Hypothalamus (tissue), 51 donors: ENCODE measurements at regions not wholly inside any gene's neighbourhood (a gene's known extent, or its start where the extent isn't known, plus 50 kb on each side); places are given as distances from the start of the nearest gene placed in this dataset.

Experiments used
- DNase-seq, 51 donors: peaks; one replicate each; lab custom pipeline; 2025; lab: John Stamatoyannopoulos, UW

DNA sequence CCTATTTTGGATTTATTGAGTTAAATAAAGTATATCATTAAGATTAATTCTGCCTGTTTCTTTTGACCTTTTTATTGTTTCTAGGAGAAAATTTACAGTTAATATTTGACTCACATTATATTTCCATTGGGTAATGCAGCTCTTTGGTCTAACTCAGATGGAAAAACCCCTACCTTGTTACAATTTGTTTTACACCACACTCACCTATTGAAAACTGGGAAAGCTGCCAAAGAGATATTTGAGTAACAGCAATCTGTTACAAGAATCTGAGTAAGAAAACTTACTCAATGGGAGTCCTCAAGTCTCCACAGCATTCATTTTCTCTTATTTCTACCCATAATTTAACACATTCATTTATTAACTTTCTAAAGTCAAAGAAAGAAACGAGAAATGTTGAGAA, 108.0 kb upstream of the TLL1 start:
- no peak for DNase-seq

DNA sequence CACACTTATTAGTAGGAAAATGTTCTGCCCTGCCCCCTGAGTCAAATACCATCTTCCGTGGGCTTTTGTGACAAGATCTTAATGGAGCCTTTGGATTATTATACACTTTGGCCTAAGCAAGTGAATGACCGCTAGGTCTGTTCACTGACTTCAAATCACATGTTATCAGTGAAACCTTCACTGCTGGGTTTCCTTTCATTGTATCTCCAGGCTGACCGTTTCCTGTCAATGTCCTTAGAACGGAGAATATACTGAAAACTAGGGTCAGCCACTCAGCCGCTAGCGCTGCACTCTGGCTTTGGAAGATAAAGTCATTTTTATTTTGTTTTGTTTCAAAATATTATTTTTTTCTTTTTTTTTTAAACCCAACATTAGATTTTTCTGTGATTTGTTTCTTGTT, 107.0 kb upstream of the TLL1 start:
- no peak for DNase-seq

- DNase-seq: no peak
These were observed 106.1 kb upstream of the TLL1 start for GRCh38 chr4:165766976-165767375.

- no peak for DNase-seq
These were observed 105.4 kb upstream of the TLL1 start for GRCh38 chr4:165767671-165768070.

- DNase-seq: no peak
These were observed 104.8 kb upstream of the TLL1 start for GRCh38 chr4:165768281-165768680.

- DNase-seq: no peak
These were observed 98.7 kb upstream of the TLL1 start for GRCh38 chr4:165774326-165774725.

- DNase-seq: no peak
These were observed 92.9 kb upstream of the TLL1 start for GRCh38 chr4:165779950-165780670.

DNA sequence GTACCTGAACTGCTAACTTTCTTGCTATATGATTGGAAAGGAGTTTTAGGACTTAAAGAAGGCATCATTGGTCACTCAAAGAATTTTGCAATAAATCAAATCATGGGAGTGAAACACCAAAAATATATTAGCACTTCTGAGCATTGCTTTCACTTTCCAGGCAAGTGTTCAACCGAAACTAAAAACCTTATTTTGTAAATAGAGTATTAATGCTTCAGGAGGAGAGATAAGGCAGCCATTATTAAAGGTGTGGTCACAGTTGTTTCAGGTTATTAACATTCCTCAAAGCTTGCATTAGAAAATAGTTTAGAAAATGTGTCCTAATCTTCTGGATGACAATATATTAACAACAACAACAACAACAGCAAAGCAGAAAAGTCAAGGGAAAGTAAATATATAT, 92.3 kb upstream of the TLL1 start:
- DNase-seq: no peak

DNA sequence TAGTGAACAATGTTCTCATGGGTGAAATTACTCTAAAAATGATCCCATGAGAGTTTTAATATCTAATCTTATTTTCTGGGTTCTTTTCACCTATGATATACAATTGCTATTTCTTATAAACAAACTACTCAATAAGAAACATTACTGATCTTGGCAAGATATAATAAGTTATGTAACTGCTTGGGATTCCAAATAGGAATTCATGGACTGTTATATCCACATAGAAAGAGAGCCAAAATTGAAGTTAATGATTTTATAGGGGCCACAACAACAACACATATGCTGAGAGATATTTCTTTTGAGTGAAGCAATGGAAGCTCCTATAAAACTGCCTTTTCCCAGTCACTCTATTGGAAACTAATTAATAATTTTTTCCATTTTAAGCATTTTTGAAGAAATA, 90.4 kb upstream of the TLL1 start:
- no peak for DNase-seq

GRCh38 chr4:165783626-165784025, 89.4 kb upstream of the TLL1 start:
- DNase-seq: no peak

- DNase-seq: no peak
These were observed 88.4 kb upstream of the TLL1 start for GRCh38 chr4:165784672-165785071.

DNA sequence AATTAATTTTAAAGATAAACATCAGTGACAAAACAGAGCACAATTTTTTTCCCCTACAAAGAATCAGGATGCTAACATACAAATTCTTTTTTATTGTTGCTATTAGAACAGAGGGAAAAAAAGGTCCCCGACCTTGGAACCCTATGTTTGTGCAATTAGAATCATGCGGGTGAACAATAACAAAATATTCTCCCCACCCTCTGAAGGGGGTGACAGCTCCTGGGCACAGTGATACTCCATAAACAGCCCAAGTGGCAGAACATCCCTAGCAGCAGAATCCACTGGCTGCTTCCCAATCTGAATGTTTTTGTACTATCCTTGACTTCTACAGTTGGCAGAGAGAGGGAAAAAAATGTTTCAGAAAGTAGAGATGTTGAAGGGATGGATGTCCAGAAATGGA, 87.7 kb upstream of the TLL1 start:
- no peak for DNase-seq

- no peak for DNase-seq
These were observed 85.3 kb upstream of the TLL1 start for GRCh38 chr4:165787516-165788274.

DNA sequence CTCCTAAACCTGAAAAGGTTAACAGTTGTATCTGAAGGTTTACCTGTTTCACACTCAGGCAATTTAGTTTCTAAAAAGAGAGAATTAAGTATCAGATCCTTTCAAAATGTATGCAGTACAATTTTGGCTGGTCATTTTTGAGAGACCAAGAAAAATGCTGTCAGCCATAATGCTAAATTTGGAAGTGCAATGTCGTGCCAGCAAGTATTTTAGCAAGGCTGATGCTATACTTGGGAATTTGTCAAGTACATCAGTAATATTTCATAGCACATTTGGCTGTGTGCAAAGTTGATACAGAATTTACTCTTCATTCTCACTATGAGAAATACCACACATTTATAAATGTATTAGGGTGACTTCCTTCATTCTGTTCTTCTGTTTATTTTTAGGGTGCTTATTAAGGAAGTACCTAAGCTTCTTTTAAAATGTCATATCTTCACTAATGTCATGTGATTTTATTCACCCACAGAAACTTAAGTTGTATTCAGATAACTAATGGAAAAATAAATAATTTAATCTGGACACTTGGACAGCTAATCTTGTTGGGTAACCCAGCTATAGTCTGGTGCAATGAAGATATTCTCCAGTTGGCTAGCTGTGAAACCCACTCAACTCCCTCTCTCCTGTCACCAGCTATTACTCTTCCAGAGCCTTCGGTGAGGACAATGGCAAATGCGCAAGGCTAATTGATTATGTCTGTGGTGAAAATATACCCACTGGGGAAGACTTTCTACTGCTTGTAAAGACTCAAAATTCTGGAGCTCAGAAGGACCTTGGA, 84.2 kb upstream of the TLL1 start:
- no peak for DNase-seq

DNA sequence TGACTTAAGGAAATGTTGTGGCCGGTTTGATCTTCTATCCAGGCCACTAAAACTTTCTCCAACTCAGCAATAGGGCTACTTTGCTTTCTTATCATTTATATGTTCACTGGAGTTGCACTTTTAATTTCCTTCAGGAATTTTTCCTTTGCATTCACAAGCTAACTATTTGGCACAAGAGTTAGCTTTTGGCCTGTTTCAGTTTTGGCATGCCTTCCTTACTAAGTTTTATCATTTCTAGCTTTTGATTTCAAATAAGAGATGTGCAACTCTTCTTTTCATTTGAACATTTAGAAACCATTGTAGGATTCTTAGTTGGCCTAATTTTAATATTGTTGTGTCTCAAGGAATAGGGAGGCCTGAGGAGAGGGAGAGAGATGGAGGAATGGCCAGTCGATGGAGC, 79.8 kb upstream of the TLL1 start:
- DNase-seq: no peak

DNA sequence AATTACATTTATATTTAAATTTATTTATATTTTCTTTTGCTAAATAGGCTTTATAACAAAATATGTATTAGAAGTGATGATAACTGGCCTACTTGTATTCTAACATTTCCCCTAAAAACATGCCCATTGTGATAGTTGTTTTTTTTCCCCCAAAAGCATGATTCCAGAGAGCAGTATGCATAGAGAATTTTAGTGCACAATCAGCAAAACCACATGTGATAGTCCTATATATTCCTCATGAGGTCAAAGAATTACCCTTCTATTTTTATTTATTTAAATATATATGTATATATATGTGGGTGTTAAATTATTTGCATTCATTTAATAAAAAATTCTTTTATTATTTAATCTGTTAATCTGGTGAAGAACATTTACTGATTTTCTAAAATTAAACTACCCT, 78.2 kb upstream of the TLL1 start:
- no peak for DNase-seq

- DNase-seq: no peak
These were observed 73.6 kb upstream of the TLL1 start for GRCh38 chr4:165799384-165799815.

- no peak for DNase-seq
These were observed 70.6 kb upstream of the TLL1 start for GRCh38 chr4:165802452-165802851.

DNA sequence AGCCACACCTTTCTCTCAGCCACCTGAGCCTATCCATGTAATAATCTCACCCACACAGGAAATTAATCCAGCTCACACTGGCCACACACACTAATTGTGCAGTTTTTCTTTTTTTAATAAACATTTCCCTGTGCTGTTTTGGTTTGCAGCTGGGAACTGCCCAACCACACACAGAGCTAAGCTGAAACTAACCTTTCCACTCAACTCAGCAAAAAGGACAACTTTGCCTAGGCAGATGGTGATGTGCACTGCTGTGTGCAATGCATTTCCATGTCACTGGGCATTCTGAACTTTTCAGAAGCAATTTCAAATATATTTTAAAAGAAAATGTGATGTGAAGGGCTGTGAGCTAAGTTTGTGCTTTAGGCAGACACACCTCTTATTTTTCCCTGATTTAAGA, 70.0 kb upstream of the TLL1 start:
- DNase-seq: no peak

DNA sequence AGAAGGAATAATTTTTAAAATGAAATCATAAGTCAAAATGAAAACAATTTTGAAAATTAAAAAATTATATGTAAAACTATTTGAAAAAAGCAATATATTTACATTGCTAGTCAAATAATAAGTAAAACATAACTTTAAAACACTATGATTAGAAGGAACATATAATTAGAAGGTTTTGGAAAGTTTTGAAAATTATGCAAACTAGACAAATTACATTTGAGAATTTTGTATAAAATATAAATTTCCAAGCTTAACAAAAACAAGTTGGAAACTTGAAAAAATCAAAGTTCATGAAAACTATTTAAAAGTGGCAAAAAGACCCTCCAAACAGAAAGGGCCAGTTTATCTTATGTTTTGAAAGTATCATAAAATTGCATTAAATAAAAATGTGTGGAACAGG, 67.6 kb upstream of the TLL1 start:
- DNase-seq: no peak

GRCh38 chr4:165806613-165807012, 66.4 kb upstream of the TLL1 start:
- no peak for DNase-seq

DNA sequence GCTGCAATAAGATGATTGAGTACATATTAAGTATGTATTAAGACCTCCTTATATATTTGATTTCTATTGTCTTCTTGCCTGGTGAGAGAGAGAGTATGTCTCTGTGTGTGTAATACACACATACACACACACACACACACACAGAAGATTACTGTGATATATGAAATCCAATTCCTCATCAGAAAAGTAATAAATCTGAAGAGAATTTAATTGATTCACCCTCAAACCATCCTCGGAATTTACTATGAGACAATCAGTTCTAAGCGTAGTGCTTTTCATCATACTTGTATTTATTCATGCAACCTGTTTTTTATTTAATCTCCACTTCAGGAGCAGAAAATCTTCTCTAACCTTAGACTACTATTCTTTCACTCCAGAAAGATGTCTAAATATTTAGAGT, 62.3 kb upstream of the TLL1 start:
- DNase-seq: no peak
